ENCODE measurements at regions not wholly inside any gene's neighbourhood (a gene's known extent, or its start where the extent isn't known, plus 50 kb on each side); places are given as distances from the start of the nearest gene placed in this dataset.

DNA sequence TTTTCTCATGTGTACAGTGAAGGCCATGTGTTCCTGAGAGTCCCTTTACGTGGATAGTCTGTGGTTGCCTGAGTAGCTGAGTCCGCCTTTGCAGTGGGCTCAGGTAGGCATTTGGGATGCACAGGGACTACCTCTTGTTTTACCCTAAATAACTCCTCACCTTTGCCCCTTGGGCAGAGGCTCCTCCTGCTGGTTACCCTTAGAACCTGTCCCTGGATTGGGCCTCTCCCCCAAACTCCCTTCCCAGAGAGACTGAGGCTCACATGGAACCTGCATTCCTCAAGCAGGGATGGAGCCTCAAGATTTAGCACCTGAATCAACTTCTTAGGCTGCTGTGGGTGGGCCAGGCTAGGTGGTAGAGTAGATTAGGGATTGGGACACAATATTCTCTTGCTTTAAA, 111.7 kb downstream of the FOXD2 start:
- TF ChIP-seq EP300 (IDR thresholded peaks at IDR 0.05) (no peak), POLR2A (IDR thresholded peaks at IDR 0.05) (no peak), POLR2AphosphoS5 (IDR thresholded peaks at IDR 0.05) (no peak)
- TF ChIP-seq, protein P1, sequence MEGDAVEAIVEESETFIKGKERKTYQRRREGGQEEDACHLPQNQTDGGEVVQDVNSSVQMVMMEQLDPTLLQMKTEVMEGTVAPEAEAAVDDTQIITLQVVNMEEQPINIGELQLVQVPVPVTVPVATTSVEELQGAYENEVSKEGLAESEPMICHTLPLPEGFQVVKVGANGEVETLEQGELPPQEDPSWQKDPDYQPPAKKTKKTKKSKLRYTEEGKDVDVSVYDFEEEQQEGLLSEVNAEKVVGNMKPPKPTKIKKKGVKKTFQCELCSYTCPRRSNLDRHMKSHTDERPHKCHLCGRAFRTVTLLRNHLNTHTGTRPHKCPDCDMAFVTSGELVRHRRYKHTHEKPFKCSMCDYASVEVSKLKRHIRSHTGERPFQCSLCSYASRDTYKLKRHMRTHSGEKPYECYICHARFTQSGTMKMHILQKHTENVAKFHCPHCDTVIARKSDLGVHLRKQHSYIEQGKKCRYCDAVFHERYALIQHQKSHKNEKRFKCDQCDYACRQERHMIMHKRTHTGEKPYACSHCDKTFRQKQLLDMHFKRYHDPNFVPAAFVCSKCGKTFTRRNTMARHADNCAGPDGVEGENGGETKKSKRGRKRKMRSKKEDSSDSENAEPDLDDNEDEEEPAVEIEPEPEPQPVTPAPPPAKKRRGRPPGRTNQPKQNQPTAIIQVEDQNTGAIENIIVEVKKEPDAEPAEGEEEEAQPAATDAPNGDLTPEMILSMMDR (IDR thresholded peaks at IDR 0.05), result no peak

All from sigmoid colon (tissue), 4 donors.